Left colon (tissue), 2 donors: ENCODE measurements at regions not wholly inside any gene's neighbourhood (a gene's known extent, or its start where the extent isn't known, plus 50 kb on each side); places are given as distances from the start of the nearest gene placed in this dataset.

Source experiments
- ATAC-seq: fragments of 200-7000 bp; cut with Tn5 transposase; one replicate; pipeline ENCODE4 v1.9.1; 2020; ENCODE audit warnings: mild to moderate bottlenecking, moderate library complexity
- DNase-seq, 2 donors: peaks; one replicate each; pipeline ENCODE4 v3.0.0-alpha.2; 2020
- intact Hi-C, 2 donors: fragments of 100-400 bp; cut with DNase I in 1 of 2; cut with micrococcal nuclease in 1 of 2; formaldehyde crosslinking; loops; one replicate each; pipeline versions ENCODE4 v1.11.2 to v1.14.0; 2022; cut with DNase I, micrococcal nuclease
- microRNA-seq, 2 donors: library from miRNA; unstranded; fragments of <30 nt; microRNA quantifications; one replicate each; pipeline versions ENCODE4 v1.1.0 to v1.2.0, GENCODE V29; 2020
- donor health status: DM: no; HTN: no; CAD: no.
- donor health status: DM: yes; HTN: yes; CAD: no.

- intact Hi-C loops, result no loop called here
- DNase-seq (no peak), ATAC-seq (no peak)
Measured at GRCh38 chr5:154535535-154535934, 57.5 kb upstream of the HAND1 start.

- ATAC-seq (no peak), DNase-seq (no peak)
- intact Hi-C loops, result no loop called here
Measured at GRCh38 chr5:154534457-154535050, 56.5 kb upstream of the HAND1 start.

GRCh38 chr5:154529282-154529681 lies 51.3 kb upstream of the HAND1 start:
- ATAC-seq (no peak), DNase-seq (no peak)
- intact Hi-C loops, result no loop called here

GRCh38 chr5:154528005-154528594 lies 50.1 kb upstream of the HAND1 start:
- no peak for ATAC-seq
- intact Hi-C loops, result no loop called here
- DNase-seq, result no peak

Small RNA genes in the stretch of these regions (microRNA-seq; reads per million reads assigned to microRNA genes)
- 0 to 0.53 reads per million in 2 donors for gene MIR1303
- gene MIR3141, result 0 reads per million in 2 donors
